WTC11 (cell line): ENCODE measurements at regions not wholly inside any gene's neighbourhood (a gene's known extent, or its start where the extent isn't known, plus 50 kb on each side); places are given as distances from the start of the nearest gene placed in this dataset.

Experiments used
- ATAC-seq: fragments of 200-7000 bp; cut with Tn5 transposase; 2 replicates; pipeline ENCODE4 v1.10.0; 2021; ENCODE audit warnings: mild to moderate bottlenecking, moderate library complexity
- CTCF ChIA-PET: fragments of 300-600 bp; sonication (Branson Sonifier 250); formaldehyde crosslinking; loops from one replicate; lab custom pipeline; 2021; ENCODE audit warnings: antibody characterized with exemption; lab: Charles Lee
- POLR2A ChIA-PET: fragments of 350-600 bp; sonication (Branson Sonifier 250); formaldehyde crosslinking; loops from one replicate; lab custom pipeline; 2021; ENCODE audit warnings: antibody characterized with exemption; lab: Charles Lee
- DNase-seq: peaks from one replicate; pipeline ENCODE4 v3.0.0; 2021; ENCODE audit warnings: low spot score
- H3K27ac Mint-ChIP-seq: 2 replicates; pipeline ENCODE4 v1.8.0; 2021; ENCODE audit warnings: mixed read lengths
- H3K27me3 Mint-ChIP-seq: 2 replicates; pipeline ENCODE4 v1.8.0; 2021; ENCODE audit warnings: low read depth, mild to moderate bottlenecking, moderate library complexity, mixed read lengths
- H3K36me3 Mint-ChIP-seq: 2 replicates; pipeline ENCODE4 v1.8.0; 2021; ENCODE audit warnings: mixed read lengths
- H3K4me1 Mint-ChIP-seq: 2 replicates; pipeline ENCODE4 v1.8.0; 2022; ENCODE audit warnings: mixed read lengths
- H3K4me3 Mint-ChIP-seq: 2 replicates; pipeline ENCODE4 v1.8.0; 2021; ENCODE audit warnings: mild to moderate bottlenecking, moderate library complexity, mixed read lengths
- H3K9me3 Mint-ChIP-seq: 2 replicates; pipeline ENCODE4 v1.8.0; 2021; ENCODE audit warnings: mixed read lengths
- ATF1 ChIP-seq: sonication (generic); formaldehyde crosslinking; IDR thresholded peaks from 2 replicates; pipeline ENCODE4 v1.8.1; 2023; ENCODE audit warnings: mild to moderate bottlenecking, moderate library complexity, missing genetic modification reagents
- ATF2 ChIP-seq: sonication (generic); formaldehyde crosslinking; IDR thresholded peaks from 2 replicates; pipeline ENCODE4 v1.8.1; 2022; ENCODE audit warnings: low read depth, missing genetic modification reagents, borderline replicate concordance
- CBFB ChIP-seq: sonication (generic); formaldehyde crosslinking; IDR thresholded peaks from 2 replicates; pipeline ENCODE4 v1.8.1; 2022; ENCODE audit warnings: mild to moderate bottlenecking, low read depth, missing genetic modification reagents
- CDX4 ChIP-seq: fragments of 250-450 bp; sonication (Bioruptor Pico); IDR thresholded peaks from 2 replicates; pipeline ENCODE4 v1.9.0; 2021; ENCODE audit warnings: moderate library complexity, mild to moderate bottlenecking, inconsistent platforms, borderline replicate concordance
- CREB1 ChIP-seq: sonication (generic); formaldehyde crosslinking; IDR thresholded peaks from 2 replicates; pipeline ENCODE4 v1.8.0; 2023; ENCODE audit warnings: mild to moderate bottlenecking, missing genetic modification reagents
- IRF2 ChIP-seq: sonication (generic); formaldehyde crosslinking; IDR thresholded peaks from 2 replicates; pipeline ENCODE4 v1.8.0; 2022; ENCODE audit warnings: low read depth, missing genetic modification reagents, borderline replicate concordance
- NFATC4 ChIP-seq: fragments of 250-450 bp; sonication (Bioruptor Pico); IDR thresholded peaks from 2 replicates; pipeline ENCODE4 v1.9.0; 2021; ENCODE audit warnings: mild to moderate bottlenecking
- PREB ChIP-seq: sonication (generic); formaldehyde crosslinking; IDR thresholded peaks from 2 replicates; pipeline ENCODE4 v1.8.1; 2022; ENCODE audit warnings: mild to moderate bottlenecking, missing genetic modification reagents, moderate library complexity, borderline replicate concordance
- RORB ChIP-seq: fragments of 250-450 bp; sonication (Bioruptor Pico); IDR thresholded peaks from 2 replicates; pipeline ENCODE4 v1.9.0; 2021; ENCODE audit warnings: mild to moderate bottlenecking
- SP1 ChIP-seq: sonication (generic); formaldehyde crosslinking; conservative IDR thresholded peaks from 2 replicates; pipeline ENCODE4 v1.8.1; 2022; ENCODE audit warnings: missing genetic modification reagents
- TP53 ChIP-seq: sonication (generic); formaldehyde crosslinking; IDR thresholded peaks from 2 replicates; pipeline ENCODE4 v1.8.1; 2023; ENCODE audit warnings: mild to moderate bottlenecking, missing genetic modification reagents
- ZBTB21 ChIP-seq: sonication (generic); formaldehyde crosslinking; IDR thresholded peaks from 2 replicates; pipeline ENCODE4 v1.8.1; 2023; ENCODE audit warnings: mild to moderate bottlenecking, missing genetic modification reagents, borderline replicate concordance
- ZNF138 ChIP-seq: sonication (generic); formaldehyde crosslinking; conservative IDR thresholded peaks from 2 replicates; pipeline ENCODE4 v1.8.1; 2022; ENCODE audit warnings: mild to moderate bottlenecking, moderate library complexity, missing genetic modification reagents
- ZNF317 ChIP-seq: sonication (generic); formaldehyde crosslinking; IDR thresholded peaks from 2 replicates; pipeline ENCODE4 v1.8.1; 2023; ENCODE audit warnings: low read depth, mild to moderate bottlenecking, moderate library complexity, missing genetic modification reagents, borderline replicate concordance
- ZNF532 ChIP-seq: fragments of 250-450 bp; sonication (Bioruptor Pico); IDR thresholded peaks from 2 replicates; pipeline ENCODE4 v1.9.0; 2021; ENCODE audit warnings: mild to moderate bottlenecking, borderline replicate concordance
- ZNF671 ChIP-seq: fragments of 250-450 bp; sonication (Bioruptor Pico); IDR thresholded peaks from 2 replicates; pipeline ENCODE4 v1.8.0; 2021; ENCODE audit warnings: mild to moderate bottlenecking
- TF ChIP-seq, protein P1 (sequence below): sonication (generic); formaldehyde crosslinking; IDR thresholded peaks from 2 replicates; pipeline ENCODE4 v1.8.0; 2022; ENCODE audit warnings: mild to moderate bottlenecking, missing genetic modification reagents
- TF ChIP-seq, protein P2 (sequence below): fragments of 250-450 bp; sonication (Bioruptor Pico); conservative IDR thresholded peaks from 2 replicates; pipeline ENCODE4 v1.9.0; 2021; ENCODE audit warnings: mild to moderate bottlenecking
- TF ChIP-seq, protein P3 (sequence below): sonication (generic); formaldehyde crosslinking; IDR thresholded peaks from 2 replicates; pipeline ENCODE4 v1.8.0; 2023; ENCODE audit warnings: missing genetic modification reagents
- TF ChIP-seq, protein P4 (sequence below): sonication (generic); formaldehyde crosslinking; IDR thresholded peaks from 2 replicates; pipeline ENCODE4 v1.8.0; 2023; ENCODE audit warnings: mild to moderate bottlenecking, missing genetic modification reagents

DNA sequence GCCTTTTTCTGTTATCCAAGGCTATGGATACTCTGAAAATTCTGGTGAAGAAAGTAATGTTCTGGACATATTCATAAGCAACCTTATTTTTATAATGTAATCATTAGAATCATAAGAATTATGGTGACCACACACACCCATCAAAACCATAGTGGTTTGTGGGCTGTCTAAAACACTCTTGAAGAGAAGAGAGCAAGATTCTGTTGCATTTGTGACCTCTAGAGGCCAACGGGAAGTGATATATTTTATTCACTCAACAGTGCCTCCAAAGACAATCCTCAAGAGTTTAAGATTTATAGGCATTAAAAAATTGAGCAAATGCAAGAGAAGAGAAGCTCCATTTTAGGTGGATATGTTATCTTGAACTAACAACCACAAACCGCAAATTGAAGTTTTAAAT is 68.5 kb upstream of the LGR5 start (continued):
- TF ChIP-seq, protein P1, sequence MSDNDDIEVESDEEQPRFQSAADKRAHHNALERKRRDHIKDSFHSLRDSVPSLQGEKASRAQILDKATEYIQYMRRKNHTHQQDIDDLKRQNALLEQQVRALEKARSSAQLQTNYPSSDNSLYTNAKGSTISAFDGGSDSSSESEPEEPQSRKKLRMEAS (CRISPR knock-in tag): no peak
- TF ChIP-seq ATF1 (CRISPR knock-in tag): no peak

- ATAC-seq: no peak
- no peak for DNase-seq
- no peaks in the 10 kb centered on the region for H3K4me1 Mint-ChIP-seq
- peaks cover 18% of the 10 kb centered on the region for H3K36me3 Mint-ChIP-seq
- H3K27me3 Mint-ChIP-seq: no peaks in the 10 kb centered on the region; the same call in 1 of the 2 replicates
- TF ChIP-seq CBFB (CRISPR knock-in tag) (no peak), ZNF138 (no peak), ZNF532 (CRISPR knock-in tag) (no peak), CDX4 (CRISPR knock-in tag) (no peak), IRF2 (CRISPR knock-in tag) (no peak), ZNF317 (CRISPR knock-in tag) (no peak), ZBTB21 (CRISPR knock-in tag) (no peak), NFATC4 (CRISPR knock-in tag) (no peak), ZNF671 (no peak), SP1 (CRISPR knock-in tag) (no peak), RORB (CRISPR knock-in tag) (no peak), PREB (CRISPR knock-in tag) (no peak), ATF2 (no peak), CREB1 (CRISPR knock-in tag) (no peak), TP53 (CRISPR knock-in tag) (no peak)
- TF ChIP-seq, protein P2, sequence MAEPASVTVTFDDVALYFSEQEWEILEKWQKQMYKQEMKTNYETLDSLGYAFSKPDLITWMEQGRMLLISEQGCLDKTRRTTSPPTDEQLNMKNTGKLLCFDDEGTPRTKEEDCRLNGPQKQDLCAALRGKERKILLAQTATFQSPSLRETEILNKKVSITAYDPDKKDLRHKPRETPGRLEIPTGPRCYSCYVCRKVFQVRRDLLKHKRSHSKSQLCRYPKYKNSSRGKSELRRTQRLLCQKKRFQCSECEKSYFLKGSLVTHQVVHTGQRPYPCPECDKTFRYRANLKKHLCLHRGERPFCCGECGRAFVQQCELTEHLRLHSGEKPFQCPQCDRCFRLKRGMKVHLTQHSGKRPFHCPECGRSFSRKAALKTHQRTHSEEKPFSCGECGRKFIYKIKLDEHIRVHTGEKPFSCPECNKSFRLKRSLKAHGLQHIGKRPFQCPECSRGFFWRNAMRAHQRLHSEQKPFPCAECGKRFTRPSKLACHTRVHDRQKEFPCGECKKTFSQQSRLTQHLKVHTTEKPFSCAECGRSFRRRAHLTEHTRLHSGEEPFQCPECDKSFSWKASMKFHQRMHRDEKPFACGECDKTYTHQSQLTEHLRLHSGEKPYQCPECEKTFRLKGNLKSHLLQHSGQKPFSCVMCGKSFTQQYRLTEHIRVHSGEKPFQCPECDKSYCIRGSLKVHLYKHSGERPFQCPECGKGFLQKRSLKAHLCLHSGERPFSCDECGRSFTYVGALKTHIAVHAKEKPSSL (CRISPR knock-in tag): no peak
- TF ChIP-seq, protein P3, sequence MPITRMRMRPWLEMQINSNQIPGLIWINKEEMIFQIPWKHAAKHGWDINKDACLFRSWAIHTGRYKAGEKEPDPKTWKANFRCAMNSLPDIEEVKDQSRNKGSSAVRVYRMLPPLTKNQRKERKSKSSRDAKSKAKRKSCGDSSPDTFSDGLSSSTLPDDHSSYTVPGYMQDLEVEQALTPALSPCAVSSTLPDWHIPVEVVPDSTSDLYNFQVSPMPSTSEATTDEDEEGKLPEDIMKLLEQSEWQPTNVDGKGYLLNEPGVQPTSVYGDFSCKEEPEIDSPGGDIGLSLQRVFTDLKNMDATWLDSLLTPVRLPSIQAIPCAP (CRISPR knock-in tag): no peak
- TF ChIP-seq, protein P1 (CRISPR knock-in tag): no peak
- TF ChIP-seq, protein P4, sequence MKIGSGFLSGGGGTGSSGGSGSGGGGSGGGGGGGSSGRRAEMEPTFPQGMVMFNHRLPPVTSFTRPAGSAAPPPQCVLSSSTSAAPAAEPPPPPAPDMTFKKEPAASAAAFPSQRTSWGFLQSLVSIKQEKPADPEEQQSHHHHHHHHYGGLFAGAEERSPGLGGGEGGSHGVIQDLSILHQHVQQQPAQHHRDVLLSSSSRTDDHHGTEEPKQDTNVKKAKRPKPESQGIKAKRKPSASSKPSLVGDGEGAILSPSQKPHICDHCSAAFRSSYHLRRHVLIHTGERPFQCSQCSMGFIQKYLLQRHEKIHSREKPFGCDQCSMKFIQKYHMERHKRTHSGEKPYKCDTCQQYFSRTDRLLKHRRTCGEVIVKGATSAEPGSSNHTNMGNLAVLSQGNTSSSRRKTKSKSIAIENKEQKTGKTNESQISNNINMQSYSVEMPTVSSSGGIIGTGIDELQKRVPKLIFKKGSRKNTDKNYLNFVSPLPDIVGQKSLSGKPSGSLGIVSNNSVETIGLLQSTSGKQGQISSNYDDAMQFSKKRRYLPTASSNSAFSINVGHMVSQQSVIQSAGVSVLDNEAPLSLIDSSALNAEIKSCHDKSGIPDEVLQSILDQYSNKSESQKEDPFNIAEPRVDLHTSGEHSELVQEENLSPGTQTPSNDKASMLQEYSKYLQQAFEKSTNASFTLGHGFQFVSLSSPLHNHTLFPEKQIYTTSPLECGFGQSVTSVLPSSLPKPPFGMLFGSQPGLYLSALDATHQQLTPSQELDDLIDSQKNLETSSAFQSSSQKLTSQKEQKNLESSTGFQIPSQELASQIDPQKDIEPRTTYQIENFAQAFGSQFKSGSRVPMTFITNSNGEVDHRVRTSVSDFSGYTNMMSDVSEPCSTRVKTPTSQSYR: no peak
- H3K27ac Mint-ChIP-seq: no peak overlapping the region
- CTCF ChIA-PET: no interaction called here
- no peak overlapping the region for H3K4me3 Mint-ChIP-seq
- POLR2A ChIA-PET: no interaction called here
- H3K9me3 Mint-ChIP-seq: peaks cover 38% of the 10 kb centered on the region
Observed at GRCh38 chr12:71360013-71360412, 79.6 kb upstream of the LGR5 start.
